BE2C (cell line): ENCODE measurements at regions not wholly inside any gene's neighbourhood (a gene's known extent, or its start where the extent isn't known, plus 50 kb on each side); places are given as distances from the start of the nearest gene placed in this dataset.

ENCODE experiments used
- DNase-seq: peaks from one replicate; pipeline ENCODE4 v3.0.0-alpha.2; 2020
- H3K27me3 ChIP-seq: fragments of 250-450 bp; sonication (Bioruptor Pico); 2 replicates; pipeline ENCODE4 v1.5.1; 2020; ENCODE audit warnings: mild to moderate bottlenecking
- H3K36me3 ChIP-seq: fragments of 250-450 bp; sonication (Bioruptor Pico); 2 replicates; pipeline ENCODE4 v1.5.1; 2020; ENCODE audit warnings: mild to moderate bottlenecking
- H3K4me1 ChIP-seq: fragments of 250-450 bp; sonication (Bioruptor Pico); 2 replicates; pipeline ENCODE4 v1.5.1; 2020
- H3K4me3 ChIP-seq: 2 replicates; pipeline ENCODE4 v1.5.1; 2011; ENCODE audit warnings: low read depth, low read length
- H3K9me3 ChIP-seq: fragments of 250-450 bp; sonication (Bioruptor Pico); 2 replicates; pipeline ENCODE4 v1.5.1; 2020
- CTCF ChIP-seq: IDR thresholded peaks from 2 replicates; pipeline ENCODE4 v1.5.1; 2012; ENCODE audit warnings: mild to moderate bottlenecking, low read depth, low read length

GRCh38 chrX:39811376-39811775 lies 286.4 kb downstream of the BCOR start:
- no peak for TF ChIP-seq CTCF
- DNase-seq, result peak; percentile 16
- H3K4me3 ChIP-seq, result no peak overlapping the region

GRCh38 chrX:39813631-39814277 lies 284.0 kb downstream of the BCOR start:
- Histone ChIP-seq H3K36me3 (no peaks in the 10 kb centered on the region), H3K27me3 (no peaks in the 10 kb centered on the region), H3K9me3 (no peaks in the 10 kb centered on the region), H3K4me1 (peaks cover 27% of the 10 kb centered on the region), H3K4me3 (no peak overlapping the region)
- peak; percentile 82 for DNase-seq
- TF ChIP-seq CTCF, result no peak

More at GRCh38 chrX:39811376-39811775, 286.4 kb downstream of the BCOR start:
- Histone ChIP-seq H3K4me1 (peaks cover 15% of the 10 kb centered on the region), H3K36me3 (no peaks in the 10 kb centered on the region), H3K27me3 (no peaks in the 10 kb centered on the region), H3K9me3 (no peaks in the 10 kb centered on the region)

- H3K4me3 ChIP-seq, result no peak overlapping the region
- no peaks in the 10 kb centered on the region for H3K36me3 ChIP-seq
- H3K4me1 ChIP-seq, result peaks cover 32% of the 10 kb centered on the region
- no peaks in the 10 kb centered on the region for H3K27me3 ChIP-seq
- DNase-seq, result no peak
- TF ChIP-seq CTCF, result peak; percentile 48
- H3K9me3 ChIP-seq, result no peaks in the 10 kb centered on the region
Observed at GRCh38 chrX:39814391-39814790, 283.4 kb downstream of the BCOR start.

GRCh38 chrX:39815631-39816030 lies 282.1 kb downstream of the BCOR start:
- Histone ChIP-seq H3K27me3 (no peaks in the 10 kb centered on the region), H3K9me3 (no peaks in the 10 kb centered on the region), H3K4me3 (no peak overlapping the region), H3K36me3 (no peaks in the 10 kb centered on the region), H3K4me1 (peaks cover 32% of the 10 kb centered on the region)
- DNase-seq, result peak; percentile 15
- TF ChIP-seq CTCF, result no peak

GRCh38 chrX:39816871-39817731 lies 280.7 kb downstream of the BCOR start:
- no peaks in the 10 kb centered on the region for H3K9me3 ChIP-seq
- no peak for TF ChIP-seq CTCF
- H3K4me3 ChIP-seq, result no peak overlapping the region
- no peaks in the 10 kb centered on the region for H3K36me3 ChIP-seq
- DNase-seq, result no peak
- no peaks in the 10 kb centered on the region for H3K27me3 ChIP-seq
- H3K4me1 ChIP-seq, result peaks cover 32% of the 10 kb centered on the region
